GM19455 (cell line): ENCODE measurements at regions not wholly inside any gene's neighbourhood (a gene's known extent, or its start where the extent isn't known, plus 50 kb on each side); places are given as distances from the start of the nearest gene placed in this dataset.
"Not testable (repeated sequence)": the region's sequence is repeated elsewhere in the genome, so short reads cannot be mapped to it uniquely, and the experiment has no call there.

ENCODE experiments used
- ATAC-seq: cut with Tn5 transposase; IDR thresholded peaks from one replicate; pipeline ENCODE4 v1.9.1; 2021; ENCODE audit not compliant: unreplicated experiment

GRCh38 chr9:104323967-104324694 lies 179.9 kb upstream of the OR13F1 start:
- not testable (repeated sequence) for ATAC-seq

GRCh38 chr9:104326912-104327311 lies 177.2 kb upstream of the OR13F1 start:
- ATAC-seq = no peak

DNA sequence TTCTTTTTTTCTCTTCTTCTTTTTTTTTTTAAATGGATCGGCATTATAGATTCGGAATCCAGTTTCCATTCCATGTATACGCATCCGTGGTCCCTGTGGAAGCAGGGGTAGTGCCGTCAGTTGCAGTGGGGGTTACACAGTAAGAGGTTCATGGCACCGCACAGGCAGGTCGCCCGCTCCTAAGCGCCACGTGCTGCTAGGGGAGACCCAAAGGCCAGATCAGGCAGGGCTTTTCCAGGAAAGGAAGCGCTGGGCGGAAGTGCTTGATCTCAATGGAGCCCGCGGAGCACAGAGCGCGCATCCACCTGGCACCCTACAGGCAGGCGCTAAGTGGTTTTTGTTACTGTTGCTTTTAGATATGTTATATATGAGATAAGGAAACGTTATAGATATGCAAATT lies 174.8 kb upstream of the OR13F1 start:
- no peak for ATAC-seq

GRCh38 chr9:104330841-104331240 lies 173.2 kb upstream of the OR13F1 start:
- no peak for ATAC-seq

- ATAC-seq = no peak
Measured at GRCh38 chr9:104334549-104334948, 169.5 kb upstream of the OR13F1 start.

DNA sequence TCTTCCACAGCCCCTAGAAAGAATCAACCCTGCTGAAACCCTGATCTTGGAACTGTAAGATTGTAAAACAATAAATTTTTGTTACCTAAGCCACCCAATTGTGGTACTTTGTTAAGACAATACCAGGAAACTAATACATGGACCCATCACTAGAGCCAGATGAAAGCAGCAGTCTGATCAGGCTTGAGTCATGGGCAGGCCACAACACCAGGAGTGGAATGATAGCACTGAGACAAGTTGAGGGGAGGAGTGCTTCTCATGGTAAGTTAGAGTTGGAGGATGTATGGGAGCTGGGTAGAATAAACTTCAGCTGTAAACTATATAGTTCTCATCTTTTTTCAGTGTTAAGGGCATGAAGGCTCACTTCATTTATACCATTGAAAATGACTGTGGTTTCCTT lies 164.4 kb upstream of the OR13F1 start:
- ATAC-seq = no peak

DNA sequence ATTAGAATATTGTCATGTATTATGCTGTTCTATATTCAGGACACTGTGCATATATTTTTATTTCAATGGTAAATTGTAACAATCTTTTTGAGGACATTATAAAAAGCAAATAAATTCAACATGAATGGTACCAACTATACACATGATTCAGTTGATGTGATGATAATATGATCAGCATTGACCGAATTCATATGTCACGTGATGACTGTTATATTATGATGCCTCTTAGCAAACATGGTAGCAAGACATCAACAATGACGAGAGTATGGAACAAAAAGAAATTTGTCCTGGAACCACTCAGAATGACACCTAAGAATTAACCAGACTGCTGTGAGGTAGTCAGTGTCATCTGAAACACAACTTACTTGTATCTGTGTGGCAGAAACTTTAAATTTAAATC lies 161.5 kb upstream of the OR13F1 start:
- no peak for ATAC-seq

GRCh38 chr9:104345061-104345460 lies 159.0 kb upstream of the OR13F1 start:
- no peak for ATAC-seq

DNA sequence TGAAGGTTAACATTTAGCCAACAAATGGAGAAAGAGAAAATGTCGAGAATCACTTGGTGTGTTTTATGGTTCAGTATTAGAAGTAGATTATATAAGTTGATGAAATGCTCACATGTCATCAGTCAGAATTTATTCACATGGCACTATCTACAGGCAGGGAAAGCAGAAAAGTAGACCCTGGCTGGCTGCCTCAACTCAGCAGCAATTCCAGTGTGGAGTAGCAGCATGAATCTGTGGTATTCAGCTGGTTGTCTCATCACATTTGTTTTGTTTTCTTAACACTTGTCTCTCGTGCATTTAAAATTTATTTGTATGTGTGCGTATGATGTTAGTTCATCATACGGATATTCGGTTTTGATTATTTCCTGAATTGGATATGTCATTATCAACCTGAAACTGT lies 153.5 kb upstream of the OR13F1 start:
- no peak for ATAC-seq

DNA sequence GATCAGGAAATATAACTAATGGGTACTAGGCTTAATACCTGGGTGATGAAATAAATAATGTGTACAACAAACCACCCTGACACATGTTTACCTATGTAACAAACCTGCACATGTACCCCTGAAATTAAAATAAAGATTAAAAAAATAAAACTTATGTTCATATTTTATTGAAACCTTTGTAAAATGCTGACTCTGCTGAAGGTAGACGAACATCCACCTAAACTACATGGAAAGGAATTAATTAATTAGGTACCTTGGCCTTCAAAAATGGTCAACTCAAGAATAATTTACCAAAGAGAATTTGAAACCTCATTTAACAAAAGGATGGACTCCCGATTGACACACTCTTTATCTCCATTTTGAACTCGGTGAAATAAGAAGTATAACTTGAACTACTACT lies 152.3 kb upstream of the OR13F1 start:
- ATAC-seq = no peak

GRCh38 chr9:104361207-104361606 lies 142.9 kb upstream of the OR13F1 start:
- ATAC-seq = no peak

DNA sequence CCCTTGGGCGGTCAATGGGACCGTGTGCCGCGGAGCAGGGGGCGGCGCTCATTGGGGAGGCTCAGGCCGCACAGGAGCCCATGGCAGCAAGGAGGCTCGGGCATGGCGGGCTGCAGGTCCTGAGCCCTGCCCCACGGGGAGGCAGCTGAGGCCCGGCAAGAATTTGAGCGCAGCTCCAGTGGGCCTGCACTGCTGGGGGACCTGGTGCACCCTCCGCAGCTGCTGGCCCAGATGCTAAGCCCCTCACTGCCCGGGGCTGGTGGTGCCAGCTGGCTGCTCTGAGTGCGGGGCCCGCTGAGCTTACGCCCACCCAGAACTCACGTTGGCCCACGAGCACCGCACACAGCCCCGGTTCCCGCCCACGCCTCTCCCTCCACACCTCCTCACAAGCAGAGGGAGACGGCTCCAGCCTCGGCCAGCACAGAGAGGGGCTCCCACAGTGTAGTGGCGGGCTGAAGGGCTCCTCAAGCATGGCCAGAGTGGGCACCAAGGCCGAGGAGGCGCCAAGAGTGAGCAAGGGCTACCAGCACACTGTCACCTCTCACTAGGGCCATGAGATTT lies 141.1 kb upstream of the OR13F1 start:
- no peak for ATAC-seq

- no peak for ATAC-seq
Measured at GRCh38 chr9:104367507-104367906, 136.6 kb upstream of the OR13F1 start.

GRCh38 chr9:104368318-104368717 lies 135.7 kb upstream of the OR13F1 start:
- not testable (repeated sequence) for ATAC-seq

DNA sequence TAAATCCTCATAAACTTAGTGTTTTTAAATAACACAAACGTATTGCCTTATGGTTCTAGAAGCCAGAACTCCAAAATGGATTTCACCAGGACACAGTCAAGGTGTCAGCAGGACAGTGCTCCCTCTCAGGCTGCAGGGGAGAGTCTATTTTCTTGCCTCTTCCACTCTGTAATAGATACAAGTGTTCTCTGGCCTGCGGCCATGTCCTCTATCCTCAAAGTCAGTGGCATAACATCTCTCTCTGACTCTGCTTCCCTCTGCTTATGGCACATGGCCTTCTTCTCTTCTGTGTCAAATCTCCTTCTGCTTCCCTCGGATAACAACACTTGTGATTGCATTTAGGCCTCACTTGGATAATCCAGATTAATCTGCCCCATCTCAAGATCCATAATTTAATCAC lies 129.4 kb upstream of the OR13F1 start:
- ATAC-seq = no peak

DNA sequence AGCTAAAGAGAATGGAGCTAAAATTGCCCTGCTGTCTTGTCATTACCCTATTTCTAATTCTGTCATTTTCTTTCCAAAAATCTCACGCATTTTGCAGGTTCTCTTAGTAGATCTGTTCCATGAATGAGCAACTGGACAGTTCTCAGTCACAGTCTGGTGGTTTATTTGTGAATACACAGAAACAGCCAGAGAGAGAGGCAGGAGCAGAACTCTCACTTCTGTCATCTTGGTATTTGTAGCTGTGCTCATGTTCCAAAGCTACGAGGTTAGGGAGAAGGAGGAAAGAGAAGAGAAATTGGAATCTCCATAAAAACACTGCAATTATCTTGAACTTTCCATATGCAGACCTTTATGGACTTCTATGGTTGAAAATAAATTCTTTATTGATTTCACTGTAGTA lies 118.0 kb upstream of the OR13F1 start:
- ATAC-seq = no peak

DNA sequence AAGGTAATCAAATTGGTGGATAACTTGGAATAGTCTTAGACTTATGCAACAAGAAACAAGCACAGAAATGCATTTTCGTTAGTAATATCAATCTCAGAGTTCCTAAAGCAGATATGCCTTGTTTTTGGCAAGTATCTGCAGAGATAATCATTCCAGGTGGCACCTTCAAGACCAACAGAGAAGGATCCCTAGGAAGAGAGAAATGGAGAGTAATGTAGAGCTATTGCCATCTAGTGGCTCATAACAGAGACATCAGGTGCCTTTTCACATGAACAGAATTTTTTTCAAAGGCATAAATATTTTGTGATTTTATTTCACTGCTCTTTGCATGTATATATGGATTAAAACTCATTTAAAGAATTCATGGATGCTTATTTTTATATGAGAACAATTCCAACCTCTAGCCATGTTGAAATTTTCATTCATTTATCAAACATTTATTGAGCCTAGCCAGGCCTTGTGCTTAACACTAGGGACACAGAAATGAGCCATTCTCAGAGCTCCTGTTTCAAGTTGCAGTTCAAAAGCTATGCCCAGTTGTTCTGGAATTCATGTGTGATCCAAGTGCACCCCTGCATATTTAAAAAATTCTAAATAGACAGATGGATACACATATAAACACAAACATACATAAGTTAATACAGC lies 117.5 kb upstream of the OR13F1 start:
- peak; percentile 83 for ATAC-seq

- ATAC-seq = no peak
Measured at GRCh38 chr9:104388071-104388470, 116.0 kb upstream of the OR13F1 start.

DNA sequence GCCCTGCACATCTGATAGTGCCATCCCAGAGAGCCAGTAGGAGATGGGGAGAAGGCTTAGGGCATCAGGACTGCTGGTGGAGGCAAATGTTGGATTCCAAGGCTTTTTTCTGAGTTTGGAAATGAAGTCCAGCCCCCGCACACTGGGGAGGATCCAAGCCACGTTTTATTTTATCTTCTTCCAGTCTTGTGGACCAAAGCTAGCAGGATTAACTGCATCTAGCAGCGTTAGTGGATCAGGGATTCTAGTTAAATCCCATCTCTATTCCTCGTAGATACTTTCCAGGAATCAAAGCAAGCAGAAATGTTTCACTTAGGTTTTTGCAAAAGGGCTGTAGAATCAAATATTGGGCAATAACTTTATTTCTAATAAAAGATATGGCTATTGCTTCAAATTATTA lies 114.7 kb upstream of the OR13F1 start:
- no peak for ATAC-seq

DNA sequence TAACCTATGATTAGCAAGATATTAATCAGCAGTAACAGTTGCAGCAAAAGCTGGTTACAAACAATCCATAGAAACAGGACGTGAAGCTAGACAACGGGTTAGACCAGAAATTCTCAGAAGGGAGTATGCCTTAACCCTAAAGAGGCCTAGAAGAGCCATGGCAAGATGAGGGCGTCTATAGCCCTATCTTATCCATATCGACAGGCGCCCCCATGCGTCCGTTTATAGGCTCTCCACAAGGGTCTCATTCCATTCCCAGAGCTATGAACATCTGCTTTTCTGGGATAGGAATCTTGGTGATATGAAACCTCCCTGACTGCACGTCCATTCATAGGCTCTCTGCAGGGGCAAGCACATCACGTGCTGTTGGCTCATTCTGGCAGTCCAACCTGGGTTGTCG lies 109.2 kb upstream of the OR13F1 start:
- not testable (repeated sequence) for ATAC-seq

- ATAC-seq = no peak
Measured at GRCh38 chr9:104412238-104412637, 91.8 kb upstream of the OR13F1 start.

DNA sequence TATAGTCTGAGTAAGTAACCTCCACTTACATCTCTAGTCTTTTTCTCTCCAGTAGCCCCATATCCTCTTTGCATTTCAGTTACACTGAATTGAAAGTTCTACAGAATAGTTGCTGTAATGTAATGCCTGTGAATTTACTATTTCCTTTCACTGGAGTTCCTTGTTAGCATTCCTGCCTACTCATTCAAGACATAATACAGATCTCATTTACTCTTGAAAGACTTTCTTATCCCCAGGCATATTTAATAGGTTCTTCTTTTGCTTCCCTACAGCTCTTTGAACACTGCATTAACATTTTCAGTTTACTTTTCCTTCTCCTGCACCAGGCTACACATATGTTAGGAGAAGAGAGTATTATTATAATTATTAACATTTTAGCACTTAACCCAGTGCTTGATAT lies 87.6 kb upstream of the OR13F1 start:
- ATAC-seq = no peak

DNA sequence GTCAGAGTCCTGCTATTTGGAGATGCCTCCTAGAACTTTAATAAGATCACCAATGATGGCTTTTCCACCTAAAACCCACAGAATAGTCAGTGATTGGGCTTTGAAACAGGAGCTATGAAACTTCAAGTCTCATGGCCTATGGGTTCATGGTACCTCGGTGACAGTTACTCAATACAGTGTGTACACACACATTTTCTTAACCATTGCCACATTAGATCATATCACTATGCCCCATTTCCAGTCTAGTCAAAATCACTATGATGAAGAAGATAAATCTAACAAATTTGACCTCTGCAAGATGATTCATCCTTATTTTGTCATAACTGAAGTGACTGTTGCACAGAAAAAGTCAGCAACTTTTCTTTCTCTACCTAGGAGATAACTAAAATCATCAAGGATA lies 86.8 kb upstream of the OR13F1 start:
- ATAC-seq = no peak
